ENCODE measurements at regions not wholly inside any gene's neighbourhood (a gene's known extent, or its start where the extent isn't known, plus 50 kb on each side); places are given as distances from the start of the nearest gene placed in this dataset.
"Not testable (repeated sequence)": the region's sequence is repeated elsewhere in the genome, so short reads cannot be mapped to it uniquely, and the experiment has no call there.

DNA sequence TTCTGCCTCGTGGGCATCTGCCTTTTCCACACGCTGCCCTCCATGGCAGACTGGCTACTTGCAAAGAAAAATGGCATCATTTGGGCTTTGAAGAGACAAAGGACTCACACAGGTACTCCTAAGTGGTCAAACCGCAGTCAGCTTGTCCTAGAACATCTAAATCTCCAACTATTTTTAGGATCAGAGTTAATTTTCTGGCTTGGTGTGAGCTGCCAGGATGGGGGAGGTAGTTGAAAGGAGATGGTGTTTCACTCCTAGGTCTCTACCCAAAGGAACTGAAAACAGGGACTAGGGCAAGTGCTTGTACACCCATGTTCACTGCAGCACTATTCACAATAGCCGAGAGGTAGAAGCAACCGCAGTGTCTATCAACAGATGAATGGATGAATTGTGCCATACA, 107.9 kb upstream of the ATL2 start:
- TF ChIP-seq, protein P1, sequence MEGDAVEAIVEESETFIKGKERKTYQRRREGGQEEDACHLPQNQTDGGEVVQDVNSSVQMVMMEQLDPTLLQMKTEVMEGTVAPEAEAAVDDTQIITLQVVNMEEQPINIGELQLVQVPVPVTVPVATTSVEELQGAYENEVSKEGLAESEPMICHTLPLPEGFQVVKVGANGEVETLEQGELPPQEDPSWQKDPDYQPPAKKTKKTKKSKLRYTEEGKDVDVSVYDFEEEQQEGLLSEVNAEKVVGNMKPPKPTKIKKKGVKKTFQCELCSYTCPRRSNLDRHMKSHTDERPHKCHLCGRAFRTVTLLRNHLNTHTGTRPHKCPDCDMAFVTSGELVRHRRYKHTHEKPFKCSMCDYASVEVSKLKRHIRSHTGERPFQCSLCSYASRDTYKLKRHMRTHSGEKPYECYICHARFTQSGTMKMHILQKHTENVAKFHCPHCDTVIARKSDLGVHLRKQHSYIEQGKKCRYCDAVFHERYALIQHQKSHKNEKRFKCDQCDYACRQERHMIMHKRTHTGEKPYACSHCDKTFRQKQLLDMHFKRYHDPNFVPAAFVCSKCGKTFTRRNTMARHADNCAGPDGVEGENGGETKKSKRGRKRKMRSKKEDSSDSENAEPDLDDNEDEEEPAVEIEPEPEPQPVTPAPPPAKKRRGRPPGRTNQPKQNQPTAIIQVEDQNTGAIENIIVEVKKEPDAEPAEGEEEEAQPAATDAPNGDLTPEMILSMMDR (IDR thresholded peaks at IDR 0.05; ENCODE audit: unreplicated experiment) = no peak
- H3K4me3 Mint-ChIP-seq = no peak overlapping the region
- no peaks in the 10 kb centered on the region for H3K27me3 Mint-ChIP-seq (ENCODE audit: low read depth)
- H3K36me3 Mint-ChIP-seq = peaks cover 8% of the 10 kb centered on the region
- H3K4me1 Mint-ChIP-seq = no peaks in the 10 kb centered on the region
- H3K9me3 Mint-ChIP-seq = peaks cover 11% of the 10 kb centered on the region
- no peak overlapping the region for H3K27ac Mint-ChIP-seq
- DNase-seq (ENCODE audit: low spot score in 2 of 2, unreplicated experiment in 2 of 2) = no peak

DNA sequence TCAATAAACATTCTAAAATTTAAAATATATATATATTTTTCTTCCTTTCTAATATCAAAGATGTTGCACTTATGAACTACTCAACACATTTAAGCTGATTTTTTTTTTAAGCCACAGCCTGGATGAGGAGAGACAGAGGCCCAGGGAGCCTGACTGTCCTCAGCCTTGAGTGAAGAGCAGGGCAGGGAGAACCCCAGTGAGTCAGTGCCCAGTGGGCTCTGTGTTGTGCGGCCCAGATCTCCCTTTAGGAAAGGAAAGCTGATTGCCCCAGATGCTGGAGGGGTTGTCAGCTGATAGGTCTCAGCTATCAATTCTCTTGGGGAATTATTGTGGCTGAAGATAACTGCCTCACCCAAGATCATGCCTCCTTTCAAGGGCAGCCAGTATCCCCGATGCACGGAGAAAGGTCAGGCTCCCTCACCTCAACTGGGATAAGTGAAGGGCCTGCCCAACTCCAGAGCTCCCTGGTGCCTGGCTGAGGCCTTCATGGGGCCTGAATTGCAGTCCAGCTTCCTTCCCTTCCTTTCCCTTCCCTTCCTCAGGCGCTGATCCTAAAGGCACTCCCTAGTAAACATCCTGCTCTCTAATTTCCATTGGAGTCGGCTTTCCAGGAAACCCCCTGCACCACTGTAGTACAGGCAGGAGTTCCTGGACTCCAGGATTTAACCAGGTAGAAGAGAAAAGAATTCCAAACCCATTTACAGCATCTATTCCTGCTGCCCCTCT, 106.9 kb upstream of the ATL2 start:
- Mint-ChIP-seq H3K4me1 (peaks cover 2% of the 10 kb centered on the region), H3K27me3 (ENCODE audit: low read depth) (no peaks in the 10 kb centered on the region), H3K9me3 (peaks cover 14% of the 10 kb centered on the region), H3K36me3 (peaks cover 8% of the 10 kb centered on the region), H3K27ac (no peak overlapping the region), H3K4me3 (no peak overlapping the region)
- no peak for DNase-seq (ENCODE audit: low spot score in 2 of 2, unreplicated experiment in 2 of 2)
- TF ChIP-seq, protein P1 (IDR thresholded peaks at IDR 0.05; ENCODE audit: unreplicated experiment) = no peak

DNA sequence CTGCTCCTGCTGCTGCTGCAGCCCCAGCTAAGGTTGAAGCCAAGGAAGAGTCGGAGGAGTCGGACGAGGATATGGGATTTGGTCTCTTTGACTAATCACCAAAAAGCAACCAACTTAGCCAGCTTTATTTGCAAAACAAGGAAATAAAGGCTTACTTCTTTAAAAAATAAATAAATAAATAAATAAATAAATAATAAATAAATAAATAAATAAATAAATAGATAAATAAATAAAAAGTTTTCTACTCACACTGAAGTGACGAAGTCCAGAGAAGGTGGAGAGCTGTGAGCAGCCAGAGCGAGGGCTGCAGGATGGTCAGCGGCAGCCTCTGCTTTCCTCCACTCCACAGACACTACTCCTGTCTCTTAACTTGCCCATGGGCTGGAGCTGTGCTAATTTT, 105.6 kb upstream of the ATL2 start:
- not testable (repeated sequence) for H3K27me3 Mint-ChIP-seq (ENCODE audit: low read depth); DNase-seq (ENCODE audit: low spot score in 2 of 2, unreplicated experiment in 2 of 2); H3K36me3 Mint-ChIP-seq; H3K4me3 Mint-ChIP-seq; H3K4me1 Mint-ChIP-seq; H3K27ac Mint-ChIP-seq
- H3K9me3 Mint-ChIP-seq = peaks cover 15% of the 10 kb centered on the region

DNA sequence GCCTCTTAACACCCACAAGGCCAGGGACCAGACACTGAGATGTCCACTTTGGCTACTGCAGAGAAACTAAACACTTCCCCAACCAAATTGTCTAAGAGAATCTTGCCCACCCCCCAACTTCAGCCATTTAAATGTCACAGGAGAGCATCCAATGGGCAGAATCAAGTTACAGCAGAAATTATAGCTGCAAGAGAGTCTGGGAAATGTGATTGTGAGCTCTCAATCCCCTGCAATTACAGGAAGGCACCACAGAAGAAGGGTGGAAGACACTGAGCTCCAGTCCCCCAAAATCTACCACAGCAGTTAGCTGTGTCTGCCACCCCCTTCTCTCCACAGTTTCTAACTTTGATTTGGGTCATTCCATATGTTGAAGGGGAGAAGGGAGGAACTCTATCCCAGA, 103.5 kb upstream of the ATL2 start:
- TF ChIP-seq, protein P1 (IDR thresholded peaks at IDR 0.05; ENCODE audit: unreplicated experiment) = no peak
- Mint-ChIP-seq H3K4me1 (peaks cover 5% of the 10 kb centered on the region), H3K27ac (no peak overlapping the region), H3K4me3 (no peak overlapping the region), H3K9me3 (peaks cover 15% of the 10 kb centered on the region), H3K36me3 (peaks cover 8% of the 10 kb centered on the region), H3K27me3 (ENCODE audit: low read depth) (no peaks in the 10 kb centered on the region)
- DNase-seq (ENCODE audit: low spot score in 2 of 2, unreplicated experiment in 2 of 2) = no peak

DNA sequence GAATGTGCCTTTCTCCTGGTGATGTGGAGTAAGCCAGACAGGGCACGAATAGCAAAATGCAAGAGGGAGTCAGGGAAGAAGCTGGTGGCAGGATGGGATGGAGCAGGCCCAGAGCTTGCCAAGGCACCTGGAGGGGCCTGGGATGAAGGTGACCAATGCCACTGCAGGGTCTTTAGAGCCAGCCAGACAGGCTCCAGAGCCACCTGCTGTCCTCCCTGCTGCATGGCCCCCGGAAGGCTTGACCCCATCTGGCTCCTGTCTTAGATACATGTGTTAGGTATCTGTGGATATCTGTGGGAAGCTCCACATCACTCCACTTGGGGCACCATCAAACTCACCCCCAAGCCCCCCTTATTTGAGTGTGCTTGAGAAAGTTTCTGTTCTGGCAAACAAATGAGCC, 99.9 kb upstream of the ATL2 start:
- Mint-ChIP-seq H3K27me3 (ENCODE audit: low read depth) (no peaks in the 10 kb centered on the region), H3K9me3 (peaks cover 15% of the 10 kb centered on the region), H3K4me3 (no peak overlapping the region), H3K27ac (no peak overlapping the region), H3K4me1 (peaks cover 5% of the 10 kb centered on the region), H3K36me3 (peaks cover 8% of the 10 kb centered on the region)
- DNase-seq (ENCODE audit: low spot score in 2 of 2, unreplicated experiment in 2 of 2) = no peak
- TF ChIP-seq, protein P1 (IDR thresholded peaks at IDR 0.05; ENCODE audit: unreplicated experiment) = no peak

DNA sequence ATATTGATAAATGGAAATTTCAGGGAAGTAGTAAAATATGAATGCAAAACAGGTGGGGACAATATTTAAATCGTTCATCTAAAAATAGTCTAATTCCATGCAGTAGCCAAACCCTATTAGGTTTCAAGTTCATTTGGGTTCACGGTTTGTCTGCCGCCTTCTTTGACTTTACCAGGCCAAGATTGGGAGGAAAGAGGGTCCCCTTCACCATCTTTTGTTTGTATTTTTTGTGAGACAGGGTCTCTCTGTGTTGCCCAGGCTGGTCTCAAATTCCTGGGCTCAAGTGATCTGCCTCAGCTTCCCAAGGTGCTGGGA, 98.5 kb upstream of the ATL2 start:
- peaks cover 5% of the 10 kb centered on the region for H3K4me1 Mint-ChIP-seq
- H3K27me3 Mint-ChIP-seq (ENCODE audit: low read depth) = no peaks in the 10 kb centered on the region
- TF ChIP-seq, protein P1 (IDR thresholded peaks at IDR 0.05; ENCODE audit: unreplicated experiment) = no peak
- no peak overlapping the region for H3K4me3 Mint-ChIP-seq
- H3K36me3 Mint-ChIP-seq = peaks cover 1% of the 10 kb centered on the region
- DNase-seq (ENCODE audit: low spot score in 2 of 2, unreplicated experiment in 2 of 2) = no peak
- peaks cover 5% of the 10 kb centered on the region for H3K9me3 Mint-ChIP-seq
- H3K27ac Mint-ChIP-seq = no peak overlapping the region
